Astrocyte of the spinal cord (primary cell): ENCODE measurements at regions not wholly inside any gene's neighbourhood (a gene's known extent, or its start where the extent isn't known, plus 50 kb on each side); places are given as distances from the start of the nearest gene placed in this dataset.

ENCODE experiments used
- DNase-seq: peaks from one replicate; pipeline ENCODE4 v3.0.0; 2011; ENCODE audit warnings: low read depth, low spot score
- H3K4me3 ChIP-seq: 2 replicates; pipeline ENCODE4 v1.5.1; 2011; ENCODE audit warnings: low read depth, mild to moderate bottlenecking, low read length, moderate library complexity
- in situ Hi-C: cut with HindIII; loops from 2 replicates; pipeline ENCODE4 v1.10.0; 2017; ENCODE audit warnings: low sequenced_read_pairs
- TF ChIP-seq, protein P1 (sequence below): IDR thresholded peaks from 2 replicates; pipeline ENCODE4 v1.5.1; 2012; ENCODE audit warnings: low read depth, mild to moderate bottlenecking, low read length, inconsistent platforms

DNA sequence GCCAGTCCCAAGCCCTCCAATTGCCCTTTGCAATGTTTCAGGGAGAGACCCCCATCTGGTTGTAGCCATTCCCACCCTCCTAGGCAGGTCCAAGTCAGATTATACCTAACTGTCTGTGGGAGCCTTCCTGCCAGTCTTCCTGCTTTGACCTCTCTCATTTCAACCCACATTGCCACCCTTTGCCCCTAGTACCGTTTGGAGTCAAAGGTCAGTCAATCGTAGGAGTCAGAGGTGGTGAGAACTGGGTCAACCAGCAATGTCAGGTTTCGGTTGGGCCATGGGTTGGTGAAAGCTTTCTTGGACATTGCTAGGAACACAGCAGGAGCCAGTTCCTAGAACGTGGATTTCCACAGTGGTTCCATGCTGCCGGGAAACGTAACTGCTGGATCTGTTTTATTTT is 269.4 kb upstream of the GHITM start:
- H3K4me3 ChIP-seq: no peak overlapping the region
- TF ChIP-seq, protein P1, sequence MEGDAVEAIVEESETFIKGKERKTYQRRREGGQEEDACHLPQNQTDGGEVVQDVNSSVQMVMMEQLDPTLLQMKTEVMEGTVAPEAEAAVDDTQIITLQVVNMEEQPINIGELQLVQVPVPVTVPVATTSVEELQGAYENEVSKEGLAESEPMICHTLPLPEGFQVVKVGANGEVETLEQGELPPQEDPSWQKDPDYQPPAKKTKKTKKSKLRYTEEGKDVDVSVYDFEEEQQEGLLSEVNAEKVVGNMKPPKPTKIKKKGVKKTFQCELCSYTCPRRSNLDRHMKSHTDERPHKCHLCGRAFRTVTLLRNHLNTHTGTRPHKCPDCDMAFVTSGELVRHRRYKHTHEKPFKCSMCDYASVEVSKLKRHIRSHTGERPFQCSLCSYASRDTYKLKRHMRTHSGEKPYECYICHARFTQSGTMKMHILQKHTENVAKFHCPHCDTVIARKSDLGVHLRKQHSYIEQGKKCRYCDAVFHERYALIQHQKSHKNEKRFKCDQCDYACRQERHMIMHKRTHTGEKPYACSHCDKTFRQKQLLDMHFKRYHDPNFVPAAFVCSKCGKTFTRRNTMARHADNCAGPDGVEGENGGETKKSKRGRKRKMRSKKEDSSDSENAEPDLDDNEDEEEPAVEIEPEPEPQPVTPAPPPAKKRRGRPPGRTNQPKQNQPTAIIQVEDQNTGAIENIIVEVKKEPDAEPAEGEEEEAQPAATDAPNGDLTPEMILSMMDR: no peak
- no peak for DNase-seq
- in situ Hi-C loops: no loop called here

DNA sequence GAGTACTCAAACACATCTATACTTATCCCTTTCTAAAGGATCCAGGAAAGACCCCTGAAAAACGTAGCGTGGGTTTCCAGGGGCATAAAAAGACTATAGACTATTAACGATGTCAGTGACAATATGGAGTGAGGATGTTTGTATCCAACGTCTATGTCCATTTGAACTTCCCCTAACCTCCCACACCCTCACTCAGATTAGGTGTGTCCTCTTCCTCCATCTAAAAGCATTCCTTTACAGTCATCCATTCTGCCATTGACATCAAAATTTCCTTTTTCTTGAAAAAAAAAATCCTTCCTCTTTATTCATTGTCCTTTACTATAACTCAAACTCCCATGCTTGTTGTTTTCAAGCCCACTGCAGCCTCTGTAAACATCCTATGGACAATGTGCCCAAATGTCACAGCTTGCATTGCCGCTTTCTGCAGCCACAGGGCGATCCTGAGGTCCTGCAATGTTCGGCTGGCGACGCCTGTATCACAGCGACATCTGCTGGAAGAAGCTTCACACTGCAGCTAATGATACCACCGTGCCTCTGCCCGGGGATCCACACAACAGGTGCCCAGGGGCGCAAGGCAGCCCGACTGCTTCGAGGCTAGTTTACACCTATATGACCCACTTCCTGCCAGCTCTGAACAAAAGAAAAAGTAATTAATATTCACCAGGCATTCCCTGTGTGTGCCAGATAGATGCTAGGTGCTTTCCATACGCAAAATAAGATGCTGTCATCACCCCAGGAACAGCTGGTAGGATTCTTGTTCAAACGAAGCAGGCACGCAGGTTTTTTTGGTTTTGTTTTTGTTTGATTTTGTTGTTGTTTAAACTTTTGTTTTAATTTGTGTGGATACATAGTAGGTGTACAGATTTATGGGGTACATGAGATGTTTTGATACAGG is 267.9 kb upstream of the GHITM start:
- TF ChIP-seq, protein P1: peak; percentile 90
- H3K4me3 ChIP-seq: no peak overlapping the region
- in situ Hi-C loops: no loop called here
- peak; percentile 46 for DNase-seq

DNA sequence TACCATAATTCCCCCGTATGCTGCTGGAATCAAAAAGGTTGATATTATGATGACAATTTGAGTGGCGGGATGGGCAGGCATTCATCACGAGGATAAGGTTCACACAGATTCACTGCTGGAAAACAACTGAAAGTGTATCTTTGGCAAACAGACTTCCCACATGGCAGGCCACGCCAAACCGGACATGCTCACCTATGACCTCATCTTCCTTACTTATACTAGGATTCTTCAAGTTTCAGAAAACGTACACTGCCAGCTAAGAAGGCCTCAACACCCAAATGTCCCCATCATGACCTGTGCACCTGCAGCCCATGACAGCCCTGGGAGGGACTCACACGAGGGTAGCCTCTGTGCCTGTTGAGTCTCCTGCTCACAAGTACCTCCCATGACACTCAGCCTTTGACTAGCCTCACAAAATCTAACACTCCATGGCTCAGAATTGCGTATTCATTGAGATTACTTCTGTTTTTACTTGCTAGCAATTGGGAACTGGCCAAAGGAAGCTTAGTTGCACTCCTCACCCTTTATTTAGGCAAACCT is 259.0 kb upstream of the GHITM start:
- in situ Hi-C loops: no loop called here
- TF ChIP-seq, protein P1: no peak
- H3K4me3 ChIP-seq: no peak overlapping the region
- no peak for DNase-seq

DNA sequence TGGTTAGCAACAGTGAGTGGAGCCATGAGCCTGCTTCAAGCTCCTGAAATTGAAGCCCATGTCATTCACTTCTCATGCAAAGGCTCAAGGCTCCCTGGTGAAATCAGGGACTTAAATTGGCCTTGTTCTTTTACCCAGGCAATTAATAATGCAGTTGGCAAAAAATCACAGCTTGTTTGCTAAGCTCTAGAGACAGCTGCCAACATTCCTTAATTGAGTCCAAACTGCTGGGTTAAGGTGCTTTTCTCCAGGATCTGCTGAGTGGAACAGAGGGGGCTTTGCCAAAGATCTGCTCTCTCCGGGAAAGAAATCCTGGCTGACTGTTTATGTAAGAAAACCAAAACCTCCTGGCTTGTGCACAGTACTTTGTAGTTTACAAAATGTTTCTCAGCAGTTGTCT is 257.6 kb upstream of the GHITM start:
- in situ Hi-C loops: no loop called here
- H3K4me3 ChIP-seq: no peak overlapping the region
- TF ChIP-seq, protein P1: no peak
- no peak for DNase-seq

DNA sequence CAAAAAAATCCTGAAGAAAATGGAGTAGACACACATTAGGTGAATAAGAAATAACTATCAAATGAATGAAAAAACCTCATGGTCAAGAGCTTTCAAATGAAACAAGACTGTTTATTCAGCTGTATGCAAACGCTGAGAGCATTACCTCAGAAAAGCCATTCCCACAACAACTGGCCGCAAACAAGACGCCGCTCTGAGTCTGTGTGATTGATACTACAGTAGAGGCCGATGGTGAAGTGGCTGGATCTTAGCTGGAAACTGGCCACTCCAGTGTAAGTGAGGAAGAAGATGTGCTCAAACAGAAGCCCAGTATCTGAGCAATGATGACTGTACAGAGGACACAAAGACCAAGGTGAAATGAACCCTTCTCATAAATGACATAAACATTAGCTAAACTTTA is 252.4 kb upstream of the GHITM start:
- in situ Hi-C loops: no loop called here
- TF ChIP-seq, protein P1: no peak
- no peak overlapping the region for H3K4me3 ChIP-seq
- DNase-seq: no peak

DNA sequence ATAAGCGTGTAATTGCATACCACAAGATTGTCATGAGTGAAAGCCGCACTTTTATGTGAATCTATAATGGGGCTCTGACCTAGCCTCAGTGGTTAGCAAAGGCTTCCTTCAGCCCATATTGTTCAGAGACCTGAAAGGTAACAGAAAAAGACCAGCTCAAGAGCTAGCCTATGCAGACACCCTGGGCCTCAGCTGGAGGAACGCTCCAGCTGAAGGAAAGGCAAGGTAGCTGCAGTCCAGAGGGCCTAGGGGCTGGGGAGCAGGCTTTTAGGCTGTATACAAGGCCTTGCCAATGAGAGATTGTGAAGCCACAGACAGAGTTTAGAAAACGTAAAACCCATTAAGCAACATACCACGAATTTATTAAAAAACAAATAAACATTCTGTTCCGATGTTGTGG is 246.6 kb upstream of the GHITM start:
- TF ChIP-seq, protein P1: no peak
- no peak for DNase-seq
- in situ Hi-C loops: no loop called here
- H3K4me3 ChIP-seq: no peak overlapping the region
